B cell (primary cell): ENCODE measurements at regions not wholly inside any gene's neighbourhood (a gene's known extent, or its start where the extent isn't known, plus 50 kb on each side); places are given as distances from the start of the nearest gene placed in this dataset.

Experiments
- CTCF ChIP-seq: fragments of 200-600 bp; IDR thresholded peaks from one replicate; pipeline ENCODE4 v1.8.0; 2022; ENCODE audit warnings: antibody characterized with exemption, mild to moderate bottlenecking
- EZH2 ChIP-seq: IDR thresholded peaks from 2 replicates; pipeline ENCODE4 v1.6.1; 2012; ENCODE audit warnings: borderline replicate concordance, low read depth, mild to moderate bottlenecking, moderate library complexity, low read length; ENCODE audit not compliant: insufficient read depth, poor library complexity, severe bottlenecking

GRCh38 chr4:145346081-145346480 lies 135.6 kb upstream of the SMAD1 start:
- TF ChIP-seq CTCF (no peak), EZH2 (no peak)
